ENCODE measurements at regions not wholly inside any gene's neighbourhood (a gene's known extent, or its start where the extent isn't known, plus 50 kb on each side); places are given as distances from the start of the nearest gene placed in this dataset.

DNA sequence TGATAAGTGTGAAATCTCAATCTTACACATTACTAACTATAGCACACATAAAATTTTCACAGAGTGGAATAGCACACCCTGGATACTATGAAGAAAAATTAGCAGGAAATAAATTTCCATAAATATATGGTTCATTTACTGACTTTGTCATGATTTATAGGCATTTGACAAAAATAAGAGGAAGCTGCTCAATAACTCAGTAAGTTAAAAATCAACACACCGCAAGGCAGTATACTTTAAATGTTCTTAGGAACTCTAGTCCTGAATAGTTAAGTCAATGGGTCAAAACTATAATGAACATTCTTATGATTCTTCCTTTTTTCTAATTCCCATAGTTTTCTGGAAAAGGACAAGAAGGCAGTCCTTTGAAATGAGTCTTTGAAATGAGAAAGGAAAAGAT is 1557.8 kb upstream of the RAG2 start:
- Histone ChIP-seq H3K4me3 (ENCODE audit: low read depth in 2 of 2, low read length in 2 of 2) (no peak overlapping the region), H3K27ac (ENCODE audit: low read length) (no peak overlapping the region), H3K9me3 (ENCODE audit: control insufficient read depth, insufficient read depth, low read depth, low read length) (no peaks in the 10 kb centered on the region), H3K27me3 (ENCODE audit: control insufficient read depth, insufficient read depth, low read length) (no peaks in the 10 kb centered on the region), H3K36me3 (ENCODE audit: control insufficient read depth, insufficient read depth, low read length) (no peaks in the 10 kb centered on the region), H3K4me1 (ENCODE audit: control insufficient read depth, insufficient read depth, low read length) (no peaks in the 10 kb centered on the region)
- intact Hi-C loops (cut with micrococcal nuclease; ENCODE audit: unreplicated experiment) (no loop called here), in situ Hi-C loops (cut with HindIII; ENCODE audit: low pct_unique_long_range_greater_than_20kb, low sequenced_read_pairs) (no loop called here)
- no peak for TF ChIP-seq TCF7L2 (IDR thresholded peaks at IDR 0.05; ENCODE audit: low read depth, low read length)
- TF ChIP-seq SIN3A (IDR thresholded peaks at IDR 0.05; ENCODE audit: borderline replicate concordance, insufficient read depth, low read depth, low read length) = no peak
- TF ChIP-seq, protein P1, sequence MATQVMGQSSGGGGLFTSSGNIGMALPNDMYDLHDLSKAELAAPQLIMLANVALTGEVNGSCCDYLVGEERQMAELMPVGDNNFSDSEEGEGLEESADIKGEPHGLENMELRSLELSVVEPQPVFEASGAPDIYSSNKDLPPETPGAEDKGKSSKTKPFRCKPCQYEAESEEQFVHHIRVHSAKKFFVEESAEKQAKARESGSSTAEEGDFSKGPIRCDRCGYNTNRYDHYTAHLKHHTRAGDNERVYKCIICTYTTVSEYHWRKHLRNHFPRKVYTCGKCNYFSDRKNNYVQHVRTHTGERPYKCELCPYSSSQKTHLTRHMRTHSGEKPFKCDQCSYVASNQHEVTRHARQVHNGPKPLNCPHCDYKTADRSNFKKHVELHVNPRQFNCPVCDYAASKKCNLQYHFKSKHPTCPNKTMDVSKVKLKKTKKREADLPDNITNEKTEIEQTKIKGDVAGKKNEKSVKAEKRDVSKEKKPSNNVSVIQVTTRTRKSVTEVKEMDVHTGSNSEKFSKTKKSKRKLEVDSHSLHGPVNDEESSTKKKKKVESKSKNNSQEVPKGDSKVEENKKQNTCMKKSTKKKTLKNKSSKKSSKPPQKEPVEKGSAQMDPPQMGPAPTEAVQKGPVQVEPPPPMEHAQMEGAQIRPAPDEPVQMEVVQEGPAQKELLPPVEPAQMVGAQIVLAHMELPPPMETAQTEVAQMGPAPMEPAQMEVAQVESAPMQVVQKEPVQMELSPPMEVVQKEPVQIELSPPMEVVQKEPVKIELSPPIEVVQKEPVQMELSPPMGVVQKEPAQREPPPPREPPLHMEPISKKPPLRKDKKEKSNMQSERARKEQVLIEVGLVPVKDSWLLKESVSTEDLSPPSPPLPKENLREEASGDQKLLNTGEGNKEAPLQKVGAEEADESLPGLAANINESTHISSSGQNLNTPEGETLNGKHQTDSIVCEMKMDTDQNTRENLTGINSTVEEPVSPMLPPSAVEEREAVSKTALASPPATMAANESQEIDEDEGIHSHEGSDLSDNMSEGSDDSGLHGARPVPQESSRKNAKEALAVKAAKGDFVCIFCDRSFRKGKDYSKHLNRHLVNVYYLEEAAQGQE (IDR thresholded peaks at IDR 0.05; ENCODE audit: insufficient read depth in 1 of 2, low read depth in 2 of 2, low read length in 1 of 2) = no peak
- TF ChIP-seq, protein P2, sequence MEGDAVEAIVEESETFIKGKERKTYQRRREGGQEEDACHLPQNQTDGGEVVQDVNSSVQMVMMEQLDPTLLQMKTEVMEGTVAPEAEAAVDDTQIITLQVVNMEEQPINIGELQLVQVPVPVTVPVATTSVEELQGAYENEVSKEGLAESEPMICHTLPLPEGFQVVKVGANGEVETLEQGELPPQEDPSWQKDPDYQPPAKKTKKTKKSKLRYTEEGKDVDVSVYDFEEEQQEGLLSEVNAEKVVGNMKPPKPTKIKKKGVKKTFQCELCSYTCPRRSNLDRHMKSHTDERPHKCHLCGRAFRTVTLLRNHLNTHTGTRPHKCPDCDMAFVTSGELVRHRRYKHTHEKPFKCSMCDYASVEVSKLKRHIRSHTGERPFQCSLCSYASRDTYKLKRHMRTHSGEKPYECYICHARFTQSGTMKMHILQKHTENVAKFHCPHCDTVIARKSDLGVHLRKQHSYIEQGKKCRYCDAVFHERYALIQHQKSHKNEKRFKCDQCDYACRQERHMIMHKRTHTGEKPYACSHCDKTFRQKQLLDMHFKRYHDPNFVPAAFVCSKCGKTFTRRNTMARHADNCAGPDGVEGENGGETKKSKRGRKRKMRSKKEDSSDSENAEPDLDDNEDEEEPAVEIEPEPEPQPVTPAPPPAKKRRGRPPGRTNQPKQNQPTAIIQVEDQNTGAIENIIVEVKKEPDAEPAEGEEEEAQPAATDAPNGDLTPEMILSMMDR (IDR thresholded peaks at IDR 0.05) = no peak
- no peak for TF ChIP-seq POLR2AphosphoS5 (IDR thresholded peaks at IDR 0.05; ENCODE audit: low read depth, low read length)
- ATAC-seq (no peak), DNase-seq (ENCODE audit: low read depth, low spot score) (no peak)
- BruUV-seq (replicated peaks) = no TSS peak
- ChIA-PET CTCF (no interaction called here), POLR2A (no interaction called here)

DNA sequence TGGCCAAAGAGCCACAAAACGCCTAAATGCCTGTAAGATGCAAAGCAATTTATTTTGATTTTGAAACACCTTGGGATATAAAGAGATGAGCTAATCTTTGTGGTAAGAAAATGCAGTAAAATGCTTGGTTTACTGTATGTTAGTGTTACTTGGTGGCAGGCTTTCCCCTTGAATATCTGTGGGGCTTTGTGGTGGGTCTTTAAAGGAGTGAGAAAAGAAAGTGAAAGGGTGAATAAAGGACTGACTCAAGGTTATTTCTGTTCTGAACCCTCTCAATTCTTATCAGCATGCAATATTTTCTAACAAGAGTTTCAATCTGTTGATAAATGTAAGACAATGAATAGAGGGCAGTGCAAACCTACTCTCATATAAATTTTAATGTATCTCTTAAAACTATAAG is 1555.9 kb upstream of the RAG2 start:
- Histone ChIP-seq H3K36me3 (ENCODE audit: control insufficient read depth, insufficient read depth, low read length) (no peaks in the 10 kb centered on the region), H3K4me3 (ENCODE audit: low read depth in 2 of 2, low read length in 2 of 2) (no peak overlapping the region), H3K27me3 (ENCODE audit: control insufficient read depth, insufficient read depth, low read length) (no peaks in the 10 kb centered on the region), H3K9me3 (ENCODE audit: control insufficient read depth, insufficient read depth, low read depth, low read length) (no peaks in the 10 kb centered on the region), H3K4me1 (ENCODE audit: control insufficient read depth, insufficient read depth, low read length) (no peaks in the 10 kb centered on the region), H3K27ac (ENCODE audit: low read length) (no peak overlapping the region)
- in situ Hi-C loops (cut with HindIII; ENCODE audit: low pct_unique_long_range_greater_than_20kb, low sequenced_read_pairs) = no loop called here
- ChIA-PET POLR2A (no interaction called here), CTCF (no interaction called here)
- intact Hi-C loops (cut with micrococcal nuclease; ENCODE audit: unreplicated experiment) = no loop called here
- no peak for ATAC-seq
- no TSS peak for BruUV-seq (replicated peaks)
- DNase-seq (ENCODE audit: low read depth, low spot score) = no peak
- TF ChIP-seq POLR2AphosphoS5 (IDR thresholded peaks at IDR 0.05; ENCODE audit: low read depth, low read length) (no peak), TCF7L2 (IDR thresholded peaks at IDR 0.05; ENCODE audit: low read depth, low read length) (no peak), SIN3A (IDR thresholded peaks at IDR 0.05; ENCODE audit: borderline replicate concordance, insufficient read depth, low read depth, low read length) (no peak)
- TF ChIP-seq, protein P1 (IDR thresholded peaks at IDR 0.05; ENCODE audit: insufficient read depth in 1 of 2, low read depth in 2 of 2, low read length in 1 of 2) = no peak
- TF ChIP-seq, protein P2 (IDR thresholded peaks at IDR 0.05) = no peak

All from Panc1 (cell line).